22Rv1 (cell line): ENCODE measurements at regions not wholly inside any gene's neighbourhood (a gene's known extent, or its start where the extent isn't known, plus 50 kb on each side); places are given as distances from the start of the nearest gene placed in this dataset.

Experiments
- ZFX ChIP-seq: fragments of 450-650 bp; IDR thresholded peaks from 2 replicates; pipeline ENCODE4 v1.6.1; 2017; ENCODE audit warnings: antibody characterized with exemption, borderline replicate concordance
- TF ChIP-seq, protein P1 (sequence below): fragments of 450-650 bp; IDR thresholded peaks from 2 replicates; pipeline ENCODE4 v1.5.1; 2017; ENCODE audit warnings: mild to moderate bottlenecking

DNA sequence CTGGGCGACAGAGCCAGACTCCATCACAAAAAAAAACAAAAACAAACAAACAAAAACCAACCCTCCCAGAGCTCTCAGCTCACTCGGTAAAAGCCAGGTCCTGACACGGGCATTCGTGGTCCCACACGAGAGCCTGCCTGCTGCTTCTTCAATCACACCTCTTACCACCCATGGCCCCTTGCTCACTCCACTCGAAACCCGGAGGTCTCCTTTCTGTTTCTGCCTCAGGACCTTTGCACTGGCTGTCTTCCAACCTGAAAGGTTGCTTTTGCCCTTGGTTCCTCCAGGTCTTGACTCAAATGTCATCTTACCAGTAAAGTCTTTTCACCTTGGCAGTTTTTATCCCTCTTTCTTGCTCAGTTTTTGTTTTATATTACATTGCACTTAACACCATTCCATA, 169.6 kb downstream of the EVX1 start:
- TF ChIP-seq, protein P1, sequence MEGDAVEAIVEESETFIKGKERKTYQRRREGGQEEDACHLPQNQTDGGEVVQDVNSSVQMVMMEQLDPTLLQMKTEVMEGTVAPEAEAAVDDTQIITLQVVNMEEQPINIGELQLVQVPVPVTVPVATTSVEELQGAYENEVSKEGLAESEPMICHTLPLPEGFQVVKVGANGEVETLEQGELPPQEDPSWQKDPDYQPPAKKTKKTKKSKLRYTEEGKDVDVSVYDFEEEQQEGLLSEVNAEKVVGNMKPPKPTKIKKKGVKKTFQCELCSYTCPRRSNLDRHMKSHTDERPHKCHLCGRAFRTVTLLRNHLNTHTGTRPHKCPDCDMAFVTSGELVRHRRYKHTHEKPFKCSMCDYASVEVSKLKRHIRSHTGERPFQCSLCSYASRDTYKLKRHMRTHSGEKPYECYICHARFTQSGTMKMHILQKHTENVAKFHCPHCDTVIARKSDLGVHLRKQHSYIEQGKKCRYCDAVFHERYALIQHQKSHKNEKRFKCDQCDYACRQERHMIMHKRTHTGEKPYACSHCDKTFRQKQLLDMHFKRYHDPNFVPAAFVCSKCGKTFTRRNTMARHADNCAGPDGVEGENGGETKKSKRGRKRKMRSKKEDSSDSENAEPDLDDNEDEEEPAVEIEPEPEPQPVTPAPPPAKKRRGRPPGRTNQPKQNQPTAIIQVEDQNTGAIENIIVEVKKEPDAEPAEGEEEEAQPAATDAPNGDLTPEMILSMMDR, result no peak
- TF ChIP-seq ZFX, result no peak
